Testis (tissue), 2 donors: ENCODE measurements at regions not wholly inside any gene's neighbourhood (a gene's known extent, or its start where the extent isn't known, plus 50 kb on each side); places are given as distances from the start of the nearest gene placed in this dataset.
"Not testable (repeated sequence)": the region's sequence is repeated elsewhere in the genome, so short reads cannot be mapped to it uniquely, and the experiment has no call there.

Experiments used
- POLR2A ChIP-seq: fragments of 450-650 bp; IDR thresholded peaks from one replicate; pipeline ENCODE4 v1.6.1; 2017; ENCODE audit warnings: antibody characterized with exemption, mild to moderate bottlenecking, moderate library complexity
- TF ChIP-seq, protein P1 (sequence below), 3 experiments: fragments of 450-650 bp in 2 of 3; fragments of 200-600 bp in 1 of 3; sonication (generic) in 1 of 3; IDR thresholded peaks; one replicate each; pipeline ENCODE4 v1.5.1; 2016 to 2019; ENCODE audit warnings: antibody characterized with exemption in 3 of 3, mild to moderate bottlenecking in 2 of 3, moderate library complexity in 1 of 3

DNA sequence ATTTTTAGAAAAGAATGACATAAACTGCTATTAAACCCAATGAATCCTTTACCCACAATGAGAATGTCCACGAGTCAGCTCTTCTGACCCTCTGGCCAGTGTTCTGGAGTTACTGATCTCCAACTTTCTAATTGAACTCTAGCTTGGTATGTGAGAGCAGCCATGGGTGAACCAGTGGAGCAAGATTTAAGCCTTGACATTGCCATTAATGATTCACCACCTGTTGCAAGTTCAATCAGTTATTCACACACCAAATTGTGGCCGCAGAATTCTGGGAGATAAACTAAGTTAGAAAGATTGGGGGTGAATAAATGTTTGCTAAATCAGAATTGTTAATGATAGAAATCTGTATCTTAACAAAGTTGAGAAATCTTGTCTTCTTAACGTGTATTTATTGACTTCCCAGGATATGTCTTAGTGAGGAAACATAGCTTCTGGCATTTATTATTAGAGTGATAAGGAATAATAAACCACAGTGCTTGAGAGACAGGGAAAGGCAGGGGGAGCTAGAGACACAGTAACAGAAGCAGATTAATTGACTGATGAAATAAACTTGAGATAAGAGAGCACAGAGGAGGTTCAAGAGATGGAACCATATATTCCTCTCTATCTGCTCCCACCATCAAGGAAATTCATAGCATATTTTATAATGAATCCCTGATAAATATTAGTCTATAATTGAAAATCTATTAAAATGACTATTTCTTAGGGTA, 96.0 kb upstream of the AGAP9 start:
- TF ChIP-seq, protein P1, sequence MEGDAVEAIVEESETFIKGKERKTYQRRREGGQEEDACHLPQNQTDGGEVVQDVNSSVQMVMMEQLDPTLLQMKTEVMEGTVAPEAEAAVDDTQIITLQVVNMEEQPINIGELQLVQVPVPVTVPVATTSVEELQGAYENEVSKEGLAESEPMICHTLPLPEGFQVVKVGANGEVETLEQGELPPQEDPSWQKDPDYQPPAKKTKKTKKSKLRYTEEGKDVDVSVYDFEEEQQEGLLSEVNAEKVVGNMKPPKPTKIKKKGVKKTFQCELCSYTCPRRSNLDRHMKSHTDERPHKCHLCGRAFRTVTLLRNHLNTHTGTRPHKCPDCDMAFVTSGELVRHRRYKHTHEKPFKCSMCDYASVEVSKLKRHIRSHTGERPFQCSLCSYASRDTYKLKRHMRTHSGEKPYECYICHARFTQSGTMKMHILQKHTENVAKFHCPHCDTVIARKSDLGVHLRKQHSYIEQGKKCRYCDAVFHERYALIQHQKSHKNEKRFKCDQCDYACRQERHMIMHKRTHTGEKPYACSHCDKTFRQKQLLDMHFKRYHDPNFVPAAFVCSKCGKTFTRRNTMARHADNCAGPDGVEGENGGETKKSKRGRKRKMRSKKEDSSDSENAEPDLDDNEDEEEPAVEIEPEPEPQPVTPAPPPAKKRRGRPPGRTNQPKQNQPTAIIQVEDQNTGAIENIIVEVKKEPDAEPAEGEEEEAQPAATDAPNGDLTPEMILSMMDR (IDR thresholded peaks at IDR 0.05) = not testable (repeated sequence)
- TF ChIP-seq POLR2A = not testable (repeated sequence)
